ENCODE measurements at regions not wholly inside any gene's neighbourhood (a gene's known extent, or its start where the extent isn't known, plus 50 kb on each side); places are given as distances from the start of the nearest gene placed in this dataset.
"Not testable (repeated sequence)": the region's sequence is repeated elsewhere in the genome, so short reads cannot be mapped to it uniquely, and the experiment has no call there.

DNA sequence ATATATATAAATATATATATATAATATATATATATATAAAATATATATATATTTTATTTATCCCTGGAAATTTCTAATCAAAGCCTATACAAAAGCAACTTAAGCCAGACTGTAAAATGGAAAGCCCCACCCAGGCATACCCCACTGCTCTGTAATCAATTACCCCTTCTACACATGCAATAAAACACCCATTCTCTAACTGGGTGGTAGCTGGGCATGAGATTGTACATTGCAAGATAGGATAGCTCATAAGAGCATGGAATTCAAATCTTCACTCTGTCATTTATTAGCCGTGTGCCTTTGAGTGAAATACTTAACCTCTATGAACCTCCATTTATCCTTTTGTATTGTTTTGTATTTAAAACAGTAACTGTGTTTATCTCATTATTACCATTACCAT lies 405.3 kb upstream of the SLC30A5 start:
- H3K36me3 ChIP-seq (ENCODE audit: insufficient read depth in 1 of 2, low read depth in 1 of 2): no peaks in the 10 kb centered on the region
- WGBS, 3 donors: 77 to 88% (median 78%) methylated on average over 1 of the region's 1 CpG
- TF ChIP-seq, protein P1, sequence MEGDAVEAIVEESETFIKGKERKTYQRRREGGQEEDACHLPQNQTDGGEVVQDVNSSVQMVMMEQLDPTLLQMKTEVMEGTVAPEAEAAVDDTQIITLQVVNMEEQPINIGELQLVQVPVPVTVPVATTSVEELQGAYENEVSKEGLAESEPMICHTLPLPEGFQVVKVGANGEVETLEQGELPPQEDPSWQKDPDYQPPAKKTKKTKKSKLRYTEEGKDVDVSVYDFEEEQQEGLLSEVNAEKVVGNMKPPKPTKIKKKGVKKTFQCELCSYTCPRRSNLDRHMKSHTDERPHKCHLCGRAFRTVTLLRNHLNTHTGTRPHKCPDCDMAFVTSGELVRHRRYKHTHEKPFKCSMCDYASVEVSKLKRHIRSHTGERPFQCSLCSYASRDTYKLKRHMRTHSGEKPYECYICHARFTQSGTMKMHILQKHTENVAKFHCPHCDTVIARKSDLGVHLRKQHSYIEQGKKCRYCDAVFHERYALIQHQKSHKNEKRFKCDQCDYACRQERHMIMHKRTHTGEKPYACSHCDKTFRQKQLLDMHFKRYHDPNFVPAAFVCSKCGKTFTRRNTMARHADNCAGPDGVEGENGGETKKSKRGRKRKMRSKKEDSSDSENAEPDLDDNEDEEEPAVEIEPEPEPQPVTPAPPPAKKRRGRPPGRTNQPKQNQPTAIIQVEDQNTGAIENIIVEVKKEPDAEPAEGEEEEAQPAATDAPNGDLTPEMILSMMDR (IDR thresholded peaks at IDR 0.05): no peak
- ATAC-seq (no peak), DNase-seq (no peak)
- no peaks in the 10 kb centered on the region for H3K27me3 ChIP-seq (ENCODE audit: insufficient read depth in 3 of 3, low read length in 2 of 3)
- H3K9me3 ChIP-seq: no peaks in the 10 kb centered on the region
- H3K27ac ChIP-seq: no peak overlapping the region
- intact Hi-C loops (cut with DNase I): no loop called here
- no peak overlapping the region for H3K4me3 ChIP-seq
- H3K4me1 ChIP-seq: peaks cover 14% of the 10 kb centered on the region

DNA sequence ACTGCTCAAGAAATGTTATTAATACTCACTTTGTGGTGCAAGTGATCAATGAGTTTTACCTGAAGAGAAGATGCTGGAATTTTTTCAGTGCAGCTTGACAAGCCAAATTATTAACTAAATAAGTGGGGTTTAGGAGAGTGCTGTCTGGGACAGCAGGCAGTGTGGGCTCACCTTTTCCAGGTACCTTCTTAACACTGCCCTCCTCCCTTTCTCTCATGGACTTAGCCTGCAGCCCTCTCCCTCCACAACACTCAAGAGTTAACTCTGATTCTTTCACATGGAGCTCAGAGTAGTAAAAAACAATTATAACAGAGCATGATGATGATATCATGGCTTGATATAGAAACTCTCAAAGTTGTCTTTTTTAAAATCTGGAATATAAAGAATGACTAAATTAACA lies 404.8 kb upstream of the SLC30A5 start:
- Histone ChIP-seq H3K27me3 (ENCODE audit: insufficient read depth in 3 of 3, low read length in 2 of 3) (no peaks in the 10 kb centered on the region), H3K36me3 (ENCODE audit: insufficient read depth in 1 of 2, low read depth in 1 of 2) (no peaks in the 10 kb centered on the region), H3K4me1 (peaks cover 9% of the 10 kb centered on the region), H3K9me3 (no peaks in the 10 kb centered on the region), H3K27ac (no peak overlapping the region), H3K4me3 (no peak overlapping the region)
- DNase-seq: no peak
- intact Hi-C loops (cut with DNase I): no loop called here
- no peak for ATAC-seq
- TF ChIP-seq, protein P1 (IDR thresholded peaks at IDR 0.05): no peak

- WGBS, 3 donors: 87 to 90% (median 87%) methylated on average over 5 to 8 of the region's 9 CpGs
- H3K27me3 ChIP-seq (ENCODE audit: insufficient read depth in 3 of 3, low read length in 2 of 3); H3K27ac ChIP-seq; DNase-seq; H3K4me1 ChIP-seq; H3K4me3 ChIP-seq; intact Hi-C loops (cut with DNase I); H3K36me3 ChIP-seq (ENCODE audit: insufficient read depth in 1 of 2, low read depth in 1 of 2); ATAC-seq; H3K9me3 ChIP-seq: not testable (repeated sequence)
Observed at GRCh38 chr5:68691874-68692273, 401.9 kb upstream of the SLC30A5 start.

DNA sequence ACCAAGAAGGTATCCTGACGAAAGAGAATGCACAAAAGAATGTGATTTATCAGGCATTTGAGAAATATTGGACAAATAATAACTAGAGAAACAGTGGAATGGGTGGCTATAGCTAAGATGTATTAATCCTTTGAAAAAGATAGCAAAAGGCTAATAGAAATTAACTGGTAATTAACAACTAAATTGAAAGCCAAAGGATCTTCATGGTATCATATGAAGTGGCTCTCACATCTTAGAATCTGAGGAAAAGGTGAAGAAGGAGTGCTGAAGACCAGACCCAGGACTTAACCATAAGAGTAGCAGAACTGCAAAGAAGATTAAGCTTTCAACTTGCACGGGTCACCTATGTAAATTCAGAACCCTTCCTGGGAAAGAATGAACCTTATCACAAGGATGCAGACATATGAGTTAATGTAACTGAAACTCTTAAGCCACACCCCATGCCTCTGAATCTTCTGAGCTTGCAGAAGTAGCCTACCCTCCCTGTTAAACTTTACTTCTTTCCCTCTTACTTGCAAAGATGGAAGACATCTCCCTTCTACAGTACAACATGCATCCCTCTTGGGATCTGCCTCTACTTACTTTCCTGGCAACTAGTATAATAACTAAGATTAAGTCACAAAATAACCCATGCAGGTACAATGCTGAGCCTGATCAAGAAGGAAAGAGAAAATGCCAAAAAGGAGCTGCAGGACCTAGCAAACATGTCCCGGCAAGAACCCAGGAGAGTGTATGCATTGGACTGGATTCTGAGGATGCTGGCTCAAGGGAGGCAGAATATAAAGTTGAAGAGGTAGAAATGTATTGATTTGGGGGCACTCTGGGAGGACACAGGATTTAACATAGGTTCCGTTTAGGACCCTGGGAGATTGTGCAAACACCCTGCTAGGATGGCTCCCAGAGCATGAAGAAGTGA lies 395.5 kb upstream of the SLC30A5 start:
- DNase-seq (no peak), ATAC-seq (no peak)
- intact Hi-C loops (cut with DNase I): no loop called here
- Histone ChIP-seq H3K4me1 (no peaks in the 10 kb centered on the region), H3K27me3 (ENCODE audit: insufficient read depth in 3 of 3, low read length in 2 of 3) (no peaks in the 10 kb centered on the region), H3K36me3 (ENCODE audit: insufficient read depth in 1 of 2, low read depth in 1 of 2) (no peaks in the 10 kb centered on the region), H3K27ac (no peak overlapping the region), H3K9me3 (no peaks in the 10 kb centered on the region), H3K4me3 (no peak overlapping the region)
- 86 to 93% (median 90%) methylated on average over 4 of the region's 4 CpGs for WGBS, 3 donors
- TF ChIP-seq, protein P1 (IDR thresholded peaks at IDR 0.05): no peak

DNA sequence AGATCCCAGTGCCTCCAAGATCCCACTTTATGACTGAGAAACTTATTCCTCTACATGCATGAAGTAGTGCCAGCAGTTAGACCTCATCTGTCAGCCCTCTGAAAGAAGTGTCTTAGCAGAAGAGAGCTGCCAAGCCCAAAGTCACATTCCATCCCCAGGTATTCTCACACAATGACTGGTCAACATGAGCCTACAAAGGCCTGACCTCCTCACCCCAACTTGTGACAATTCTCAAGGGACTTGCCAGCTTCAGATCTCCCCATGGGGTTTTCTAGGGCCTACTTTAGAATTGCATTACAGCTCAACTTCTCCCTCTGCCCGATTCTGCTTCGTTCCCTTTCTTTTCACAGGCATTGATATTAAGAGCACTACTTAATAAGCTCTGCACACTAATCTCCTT lies 393.8 kb upstream of the SLC30A5 start:
- Histone ChIP-seq H3K27me3 (ENCODE audit: insufficient read depth in 3 of 3, low read length in 2 of 3) (no peaks in the 10 kb centered on the region), H3K9me3 (no peaks in the 10 kb centered on the region), H3K27ac (no peak overlapping the region), H3K36me3 (ENCODE audit: insufficient read depth in 1 of 2, low read depth in 1 of 2) (no peaks in the 10 kb centered on the region), H3K4me3 (no peak overlapping the region), H3K4me1 (no peaks in the 10 kb centered on the region)
- intact Hi-C loops (cut with DNase I): no loop called here
- no peak for ATAC-seq
- WGBS, 3 donors: 90 to 95% (median 91%) methylated on average over 2 of the region's 2 CpGs
- DNase-seq: no peak
- TF ChIP-seq, protein P1 (IDR thresholded peaks at IDR 0.05): no peak
